GM23338 (cell line): ENCODE measurements at regions not wholly inside any gene's neighbourhood (a gene's known extent, or its start where the extent isn't known, plus 50 kb on each side); places are given as distances from the start of the nearest gene placed in this dataset.

Source experiments
- ATAC-seq: fragments of 200-7000 bp; cut with Tn5 transposase; 3 replicates; pipeline ENCODE4 v1.9.1; 2020
- DNase-seq: peaks from one replicate; pipeline ENCODE4 v3.0.0-alpha.2; 2015; ENCODE audit warnings: low spot score
- H2AFZ ChIP-seq: fragments of 200-600 bp; sonication (generic); 2 replicates; pipeline ENCODE4 v1.8.0; 2016; ENCODE audit warnings: antibody characterized with exemption, mild to moderate bottlenecking, moderate library complexity
- H3F3A ChIP-seq: fragments of 200-600 bp; sonication (generic); replicated peaks from 2 replicates; pipeline ENCODE4 v1.8.0; 2017; ENCODE audit warnings: antibody characterized with exemption, mixed run types, low read depth
- H3K27ac ChIP-seq: fragments of 200-600 bp; sonication (generic); 2 replicates; pipeline ENCODE4 v1.6.1; 2016; ENCODE audit warnings: low read depth
- H3K27me3 ChIP-seq: fragments of 200-600 bp; sonication (generic); 2 replicates; pipeline ENCODE4 v1.8.0; 2016; ENCODE audit warnings: mild to moderate bottlenecking, mixed run types, moderate library complexity; ENCODE audit not compliant: insufficient read depth
- H3K36me3 ChIP-seq: fragments of 200-600 bp; sonication (generic); 2 replicates; pipeline ENCODE4 v1.8.0; 2016; ENCODE audit warnings: mild to moderate bottlenecking; ENCODE audit not compliant: insufficient read depth
- H3K4me1 ChIP-seq: fragments of 200-600 bp; sonication (generic); 2 replicates; pipeline ENCODE4 v1.8.0; 2016; ENCODE audit warnings: mild to moderate bottlenecking, moderate library complexity; ENCODE audit not compliant: insufficient read depth
- H3K4me2 ChIP-seq: fragments of 200-600 bp; sonication (generic); 2 replicates; pipeline ENCODE4 v1.7.1; 2017; ENCODE audit warnings: mixed run types
- H3K4me3 ChIP-seq: fragments of 200-600 bp; sonication (generic); 2 replicates; pipeline ENCODE4 v1.6.1; 2016; ENCODE audit warnings: mixed run types
- H3K79me2 ChIP-seq: fragments of 200-600 bp; sonication (generic); replicated peaks from 2 replicates; pipeline ENCODE4 v1.8.0; 2017; ENCODE audit warnings: mild to moderate bottlenecking; ENCODE audit not compliant: insufficient read depth
- H3K9me2 ChIP-seq: fragments of 200-600 bp; sonication (generic); 2 replicates; pipeline ENCODE4 v1.8.0; 2017; ENCODE audit not compliant: insufficient read depth
- H4K20me1 ChIP-seq: fragments of 200-600 bp; sonication (generic); replicated peaks from 2 replicates; pipeline ENCODE4 v1.8.0; 2017; ENCODE audit warnings: mild to moderate bottlenecking; ENCODE audit not compliant: insufficient read depth
- H3K27ac Mint-ChIP-seq: 2 replicates; pipeline ENCODE4 v1.8.0; 2020; ENCODE audit warnings: inconsistent platforms, mild to moderate bottlenecking, moderate library complexity, mixed read lengths
- H3K27me3 Mint-ChIP-seq: 3 replicates; pipeline ENCODE4 v1.8.0; 2022; ENCODE audit warnings: low read depth, mild to moderate bottlenecking, moderate library complexity, mixed read lengths, inconsistent platforms; ENCODE audit not compliant: insufficient read depth, poor library complexity
- H3K36me3 Mint-ChIP-seq: 3 replicates; pipeline ENCODE4 v1.8.0; 2021; ENCODE audit warnings: low read depth, mild to moderate bottlenecking, inconsistent platforms, moderate library complexity, mixed read lengths
- H3K4me1 Mint-ChIP-seq: 3 replicates; pipeline ENCODE4 v1.8.0; 2020; ENCODE audit warnings: mild to moderate bottlenecking, inconsistent platforms, mixed read lengths
- H3K4me3 Mint-ChIP-seq: 3 replicates; pipeline ENCODE4 v1.8.0; 2021; ENCODE audit warnings: moderate library complexity, mild to moderate bottlenecking, inconsistent platforms, mixed read lengths
- H3K9me3 Mint-ChIP-seq: 3 replicates; pipeline ENCODE4 v1.8.0; 2020; ENCODE audit warnings: moderate library complexity, mild to moderate bottlenecking, inconsistent platforms, mixed read lengths
- EZH2 ChIP-seq: fragments of 200-600 bp; sonication (generic); IDR thresholded peaks from one replicate; pipeline ENCODE4 v1.8.0; 2017; ENCODE audit warnings: antibody characterized with exemption, mild to moderate bottlenecking, low read depth; ENCODE audit not compliant: unreplicated experiment
- JUNB ChIP-seq: IDR thresholded peaks from one replicate; pipeline ENCODE4 v1.6.1; 2016; ENCODE audit warnings: antibody characterized with exemption; ENCODE audit not compliant: unreplicated experiment
- NANOG ChIP-seq: IDR thresholded peaks from 2 replicates; pipeline ENCODE4 v1.6.1; 2016; ENCODE audit warnings: antibody characterized with exemption, borderline replicate concordance
- ZNF114 ChIP-seq: fragments of 250-450 bp; sonication (Bioruptor Pico); IDR thresholded peaks from 2 replicates; pipeline ENCODE4 v1.5.0; 2020; ENCODE audit warnings: mild to moderate bottlenecking, moderate library complexity
- TF ChIP-seq, protein P1 (sequence below): fragments of 250-450 bp; sonication (Bioruptor Pico); IDR thresholded peaks from 2 replicates; pipeline ENCODE4 v1.5.0; 2020; ENCODE audit warnings: mild to moderate bottlenecking, moderate library complexity

DNA sequence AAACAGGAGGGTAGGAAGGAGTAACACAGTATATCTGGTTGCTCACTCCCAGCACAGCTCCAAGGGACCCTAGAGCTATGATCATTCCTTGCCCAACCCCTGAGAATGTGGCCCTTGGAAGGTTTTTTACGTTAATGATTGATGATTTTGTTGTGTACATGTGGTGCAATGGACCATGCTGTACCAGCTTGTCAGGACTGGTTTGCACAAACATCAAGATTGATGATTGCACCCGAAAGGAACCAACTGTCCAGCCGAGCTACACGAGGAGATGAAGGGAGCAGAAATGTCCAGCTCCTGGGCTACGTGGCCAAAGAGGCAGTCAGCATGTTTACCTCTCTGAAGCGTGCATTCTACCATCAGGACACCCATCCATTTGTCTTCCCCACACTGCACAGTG is 83.2 kb upstream of the USP9X start:
- Histone ChIP-seq H3K4me1 (peaks cover 4% of the 10 kb centered on the region; the same call in 1 of the 2 replicates), H3K27ac (no peak overlapping the region), H3K4me2 (no peak overlapping the region), H3K9me2 (no peaks in the 10 kb centered on the region), H4K20me1 (no peaks in the 10 kb centered on the region), H3K4me3 (no peak overlapping the region), H2AFZ (no peak overlapping the region), H3F3A (no peaks in the 10 kb centered on the region), H3K27me3 (no peaks in the 10 kb centered on the region), H3K36me3 (no peaks in the 10 kb centered on the region), H3K79me2 (no peaks in the 10 kb centered on the region)
- H3K9me3 Mint-ChIP-seq, result no peaks in the 10 kb centered on the region
- ATAC-seq (no peak), DNase-seq (no peak)
- no peak for TF ChIP-seq ZNF114 (CRISPR knock-in tag)
- no peak for TF ChIP-seq NANOG
- H3K36me3 Mint-ChIP-seq, result no peaks in the 10 kb centered on the region
- no peak overlapping the region for H3K27ac Mint-ChIP-seq
- no peaks in the 10 kb centered on the region for H3K27me3 Mint-ChIP-seq
- peaks cover 14% of the 10 kb centered on the region for H3K4me1 Mint-ChIP-seq
- H3K4me3 Mint-ChIP-seq, result no peak overlapping the region

DNA sequence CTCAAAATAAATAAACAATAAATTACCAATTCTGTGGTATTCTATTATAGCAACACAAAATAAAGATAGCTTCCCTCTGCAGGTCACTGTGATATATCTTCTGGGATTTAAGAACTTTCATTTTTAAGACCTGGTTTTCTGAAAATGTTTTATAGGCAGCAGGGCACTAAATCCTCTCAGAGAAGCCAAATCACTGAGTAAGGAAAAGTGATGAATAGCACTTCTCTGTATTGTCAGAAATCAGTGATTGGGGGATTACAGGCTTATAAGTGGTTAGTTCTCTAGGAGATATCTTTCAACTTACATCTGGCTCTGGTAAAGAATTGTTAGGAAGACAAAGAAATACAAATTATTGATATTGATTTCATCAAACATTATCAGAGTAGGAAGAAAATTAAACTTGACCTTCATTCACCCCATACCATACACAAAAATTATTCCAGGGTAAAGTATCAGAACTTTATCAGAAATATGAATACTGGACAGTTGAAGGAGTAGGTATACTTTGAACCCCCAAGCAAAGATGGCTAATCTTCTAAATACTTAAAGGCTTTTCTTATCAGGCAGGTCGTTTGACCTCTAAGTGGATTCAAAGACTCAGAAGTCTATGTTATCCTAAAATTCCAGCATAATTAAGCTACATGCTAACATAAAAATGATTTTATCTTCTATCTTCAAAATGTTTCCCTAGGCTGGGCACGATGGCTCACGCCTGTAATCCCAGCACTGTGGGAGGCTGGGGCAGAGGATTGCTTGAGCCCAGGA is 81.6 kb upstream of the USP9X start:
- Histone ChIP-seq H3F3A (no peaks in the 10 kb centered on the region), H3K27me3 (no peaks in the 10 kb centered on the region), H3K27ac (no peak overlapping the region), H3K4me1 (no peaks in the 10 kb centered on the region), H3K4me2 (no peak overlapping the region), H4K20me1 (no peaks in the 10 kb centered on the region), H3K79me2 (no peaks in the 10 kb centered on the region), H2AFZ (no peak overlapping the region), H3K36me3 (no peaks in the 10 kb centered on the region), H3K4me3 (no peak overlapping the region), H3K9me2 (no peaks in the 10 kb centered on the region)
- Mint-ChIP-seq H3K9me3 (no peaks in the 10 kb centered on the region; the same call in 2 of the 3 replicates), H3K27ac (no peak overlapping the region), H3K36me3 (no peaks in the 10 kb centered on the region; the same call in 2 of the 3 replicates), H3K27me3 (no peaks in the 10 kb centered on the region), H3K4me3 (no peak overlapping the region), H3K4me1 (peaks cover 9% of the 10 kb centered on the region)
- DNase-seq (no peak), ATAC-seq (no peak)
- TF ChIP-seq ZNF114 (CRISPR knock-in tag), result no peak
- no peak for TF ChIP-seq JUNB
- no peak for TF ChIP-seq EZH2
- TF ChIP-seq NANOG, result no peak
- TF ChIP-seq, protein P1, sequence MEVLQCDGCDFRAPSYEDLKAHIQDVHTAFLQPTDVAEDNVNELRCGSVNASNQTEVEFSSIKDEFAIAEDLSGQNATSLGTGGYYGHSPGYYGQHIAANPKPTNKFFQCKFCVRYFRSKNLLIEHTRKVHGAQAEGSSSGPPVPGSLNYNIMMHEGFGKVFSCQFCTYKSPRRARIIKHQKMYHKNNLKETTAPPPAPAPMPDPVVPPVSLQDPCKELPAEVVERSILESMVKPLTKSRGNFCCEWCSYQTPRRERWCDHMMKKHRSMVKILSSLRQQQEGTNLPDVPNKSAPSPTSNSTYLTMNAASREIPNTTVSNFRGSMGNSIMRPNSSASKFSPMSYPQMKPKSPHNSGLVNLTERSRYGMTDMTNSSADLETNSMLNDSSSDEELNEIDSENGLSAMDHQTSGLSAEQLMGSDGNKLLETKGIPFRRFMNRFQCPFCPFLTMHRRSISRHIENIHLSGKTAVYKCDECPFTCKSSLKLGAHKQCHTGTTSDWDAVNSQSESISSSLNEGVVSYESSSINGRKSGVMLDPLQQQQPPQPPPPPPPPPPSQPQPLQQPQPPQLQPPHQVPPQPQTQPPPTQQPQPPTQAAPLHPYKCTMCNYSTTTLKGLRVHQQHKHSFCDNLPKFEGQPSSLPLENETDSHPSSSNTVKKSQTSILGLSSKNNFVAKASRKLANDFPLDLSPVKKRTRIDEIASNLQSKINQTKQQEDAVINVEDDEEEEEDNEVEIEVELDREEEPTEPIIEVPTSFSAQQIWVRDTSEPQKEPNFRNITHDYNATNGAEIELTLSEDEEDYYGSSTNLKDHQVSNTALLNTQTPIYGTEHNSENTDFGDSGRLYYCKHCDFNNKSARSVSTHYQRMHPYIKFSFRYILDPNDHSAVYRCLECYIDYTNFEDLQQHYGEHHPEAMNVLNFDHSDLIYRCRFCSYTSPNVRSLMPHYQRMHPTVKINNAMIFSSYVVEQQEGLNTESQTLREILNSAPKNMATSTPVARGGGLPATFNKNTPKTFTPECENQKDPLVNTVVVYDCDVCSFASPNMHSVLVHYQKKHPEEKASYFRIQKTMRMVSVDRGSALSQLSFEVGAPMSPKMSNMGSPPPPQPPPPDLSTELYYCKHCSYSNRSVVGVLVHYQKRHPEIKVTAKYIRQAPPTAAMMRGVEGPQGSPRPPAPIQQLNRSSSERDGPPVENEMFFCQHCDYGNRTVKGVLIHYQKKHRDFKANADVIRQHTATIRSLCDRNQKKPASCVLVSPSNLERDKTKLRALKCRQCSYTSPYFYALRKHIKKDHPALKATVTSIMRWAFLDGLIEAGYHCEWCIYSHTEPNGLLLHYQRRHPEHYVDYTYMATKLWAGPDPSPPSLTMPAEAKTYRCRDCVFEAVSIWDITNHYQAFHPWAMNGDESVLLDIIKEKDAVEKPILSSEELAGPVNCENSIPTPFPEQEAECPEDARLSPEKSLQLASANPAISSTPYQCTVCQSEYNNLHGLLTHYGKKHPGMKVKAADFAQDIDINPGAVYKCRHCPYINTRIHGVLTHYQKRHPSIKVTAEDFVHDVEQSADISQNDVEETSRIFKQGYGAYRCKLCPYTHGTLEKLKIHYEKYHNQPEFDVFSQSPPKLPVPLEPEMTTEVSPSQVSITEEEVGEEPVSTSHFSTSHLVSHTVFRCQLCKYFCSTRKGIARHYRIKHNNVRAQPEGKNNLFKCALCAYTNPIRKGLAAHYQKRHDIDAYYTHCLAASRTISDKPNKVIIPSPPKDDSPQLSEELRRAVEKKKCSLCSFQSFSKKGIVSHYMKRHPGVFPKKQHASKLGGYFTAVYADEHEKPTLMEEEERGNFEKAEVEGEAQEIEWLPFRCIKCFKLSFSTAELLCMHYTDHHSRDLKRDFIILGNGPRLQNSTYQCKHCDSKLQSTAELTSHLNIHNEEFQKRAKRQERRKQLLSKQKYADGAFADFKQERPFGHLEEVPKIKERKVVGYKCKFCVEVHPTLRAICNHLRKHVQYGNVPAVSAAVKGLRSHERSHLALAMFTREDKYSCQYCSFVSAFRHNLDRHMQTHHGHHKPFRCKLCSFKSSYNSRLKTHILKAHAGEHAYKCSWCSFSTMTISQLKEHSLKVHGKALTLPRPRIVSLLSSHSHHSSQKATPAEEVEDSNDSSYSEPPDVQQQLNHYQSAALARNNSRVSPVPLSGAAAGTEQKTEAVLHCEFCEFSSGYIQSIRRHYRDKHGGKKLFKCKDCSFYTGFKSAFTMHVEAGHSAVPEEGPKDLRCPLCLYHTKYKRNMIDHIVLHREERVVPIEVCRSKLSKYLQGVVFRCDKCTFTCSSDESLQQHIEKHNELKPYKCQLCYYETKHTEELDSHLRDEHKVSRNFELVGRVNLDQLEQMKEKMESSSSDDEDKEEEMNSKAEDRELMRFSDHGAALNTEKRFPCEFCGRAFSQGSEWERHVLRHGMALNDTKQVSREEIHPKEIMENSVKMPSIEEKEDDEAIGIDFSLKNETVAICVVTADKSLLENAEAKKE (CRISPR knock-in tag), result no peak
